Skeletal muscle cell (primary cell): ENCODE measurements at regions not wholly inside any gene's neighbourhood (a gene's known extent, or its start where the extent isn't known, plus 50 kb on each side); places are given as distances from the start of the nearest gene placed in this dataset.

Experiments used
- DNase-seq: peaks from one replicate; pipeline ENCODE4 v3.0.0-alpha.2; 2010; ENCODE audit warnings: low read depth
- H3K4me3 ChIP-seq: 2 replicates; pipeline ENCODE4 v1.5.1; 2011; ENCODE audit warnings: low read depth, mild to moderate bottlenecking, control low read depth, low read length, moderate library complexity

- no peak overlapping the region for H3K4me3 ChIP-seq
- DNase-seq, result no peak
These were observed 197.9 kb downstream of the TRIM27 start for GRCh38 chr6:28725890-28726348.

GRCh38 chr6:28726569-28727309 lies 197.0 kb downstream of the TRIM27 start:
- DNase-seq, result no peak
- no peak overlapping the region for H3K4me3 ChIP-seq

- no peak for DNase-seq
- no peak overlapping the region for H3K4me3 ChIP-seq
These were observed 196.1 kb downstream of the TRIM27 start for GRCh38 chr6:28727559-28728211.

GRCh38 chr6:28729501-28730402 lies 194.0 kb downstream of the TRIM27 start:
- no peak for DNase-seq
- H3K4me3 ChIP-seq, result peak overlapping the region; percentile 71

GRCh38 chr6:28732052-28732451 lies 191.7 kb downstream of the TRIM27 start:
- no peak for DNase-seq
- no peak overlapping the region for H3K4me3 ChIP-seq

GRCh38 chr6:28734443-28734959 lies 189.3 kb downstream of the TRIM27 start:
- no peak for DNase-seq
- H3K4me3 ChIP-seq, result no peak overlapping the region

GRCh38 chr6:28736121-28736520 lies 187.7 kb downstream of the TRIM27 start:
- no peak overlapping the region for H3K4me3 ChIP-seq
- DNase-seq, result no peak

GRCh38 chr6:28737750-28738395 lies 185.9 kb downstream of the TRIM27 start:
- H3K4me3 ChIP-seq, result no peak overlapping the region
- DNase-seq, result no peak

- H3K4me3 ChIP-seq, result no peak overlapping the region
- DNase-seq, result no peak
These were observed 185.4 kb downstream of the TRIM27 start for GRCh38 chr6:28738396-28738765.

GRCh38 chr6:28741363-28741762 lies 182.4 kb downstream of the TRIM27 start:
- H3K4me3 ChIP-seq, result no peak overlapping the region
- no peak for DNase-seq

- no peak for DNase-seq
- no peak overlapping the region for H3K4me3 ChIP-seq
These were observed 181.0 kb downstream of the TRIM27 start for GRCh38 chr6:28742668-28743270.

GRCh38 chr6:28743271-28743789 lies 180.5 kb downstream of the TRIM27 start:
- no peak overlapping the region for H3K4me3 ChIP-seq
- no peak for DNase-seq

GRCh38 chr6:28747083-28747630 lies 176.6 kb downstream of the TRIM27 start:
- no peak for DNase-seq
- no peak overlapping the region for H3K4me3 ChIP-seq

- peak; percentile 4 for DNase-seq
- no peak overlapping the region for H3K4me3 ChIP-seq
These were observed 176.1 kb downstream of the TRIM27 start for GRCh38 chr6:28747631-28748157.

GRCh38 chr6:28748192-28748591 lies 175.6 kb downstream of the TRIM27 start:
- H3K4me3 ChIP-seq, result no peak overlapping the region
- no peak for DNase-seq

- H3K4me3 ChIP-seq, result no peak overlapping the region
- no peak for DNase-seq
These were observed 172.8 kb downstream of the TRIM27 start for GRCh38 chr6:28750926-28751458.

- no peak overlapping the region for H3K4me3 ChIP-seq
These were observed 172.3 kb downstream of the TRIM27 start for GRCh38 chr6:28751514-28751913.

GRCh38 chr6:28751963-28752350 lies 171.8 kb downstream of the TRIM27 start:
- no peak for DNase-seq
- H3K4me3 ChIP-seq, result no peak overlapping the region

More at GRCh38 chr6:28751514-28751913, 172.3 kb downstream of the TRIM27 start:
- no peak for DNase-seq
